T-helper 9 cell (primary cell): ENCODE measurements at regions not wholly inside any gene's neighbourhood (a gene's known extent, or its start where the extent isn't known, plus 50 kb on each side); places are given as distances from the start of the nearest gene placed in this dataset.
"Not testable (repeated sequence)": the region's sequence is repeated elsewhere in the genome, so short reads cannot be mapped to it uniquely, and the experiment has no call there.

ENCODE experiments used
- DNase-seq: peaks from one replicate; pipeline ENCODE4 v3.0.0-alpha.2; 2020

- no peak for DNase-seq
Measured at GRCh38 chr1:5730272-5731109, 261.7 kb downstream of the NPHP4 start.

GRCh38 chr1:5729636-5730145 is 262.5 kb downstream of the NPHP4 start:
- no peak for DNase-seq

- no peak for DNase-seq
Measured at GRCh38 chr1:5728663-5729355, 263.4 kb downstream of the NPHP4 start.

GRCh38 chr1:5727871-5728643 is 264.2 kb downstream of the NPHP4 start:
- no peak for DNase-seq

- DNase-seq: no peak
Measured at GRCh38 chr1:5727191-5727590, 265.0 kb downstream of the NPHP4 start.

GRCh38 chr1:5726586-5727184 is 265.5 kb downstream of the NPHP4 start:
- DNase-seq: not testable (repeated sequence)

GRCh38 chr1:5725855-5726585 is 266.2 kb downstream of the NPHP4 start:
- no peak for DNase-seq

GRCh38 chr1:5725406-5725805 is 266.8 kb downstream of the NPHP4 start:
- DNase-seq: no peak

- no peak for DNase-seq
Measured at GRCh38 chr1:5724847-5725246, 267.4 kb downstream of the NPHP4 start.

GRCh38 chr1:5722635-5723164 is 269.5 kb downstream of the NPHP4 start:
- no peak for DNase-seq

- no peak for DNase-seq
Measured at GRCh38 chr1:5721634-5722215, 270.5 kb downstream of the NPHP4 start.

- DNase-seq: no peak
Measured at GRCh38 chr1:5720936-5721335, 271.3 kb downstream of the NPHP4 start.

GRCh38 chr1:5720484-5720883 is 271.7 kb downstream of the NPHP4 start:
- no peak for DNase-seq

GRCh38 chr1:5720045-5720444 is 272.2 kb downstream of the NPHP4 start:
- no peak for DNase-seq

GRCh38 chr1:5718831-5719632 is 273.2 kb downstream of the NPHP4 start:
- no peak for DNase-seq

- DNase-seq: no peak
Measured at GRCh38 chr1:5717031-5717682, 275.1 kb downstream of the NPHP4 start.

GRCh38 chr1:5716126-5716525 is 276.1 kb downstream of the NPHP4 start:
- no peak for DNase-seq

- no peak for DNase-seq
Measured at GRCh38 chr1:5713101-5714010, 278.9 kb downstream of the NPHP4 start.
